22Rv1 (cell line): ENCODE measurements at regions not wholly inside any gene's neighbourhood (a gene's known extent, or its start where the extent isn't known, plus 50 kb on each side); places are given as distances from the start of the nearest gene placed in this dataset.

ENCODE experiments used
- H3K27ac ChIP-seq: fragments of 450-650 bp; 2 replicates; pipeline ENCODE4 v1.5.1; 2017
- CTCF ChIP-seq: fragments of 450-650 bp; IDR thresholded peaks from 2 replicates; pipeline ENCODE4 v1.5.1; 2017; ENCODE audit warnings: mild to moderate bottlenecking
- ZFX ChIP-seq: fragments of 450-650 bp; IDR thresholded peaks from 2 replicates; pipeline ENCODE4 v1.6.1; 2017; ENCODE audit warnings: antibody characterized with exemption, borderline replicate concordance

GRCh38 chr3:19749448-19750017, 184.5 kb downstream of the EFHB start:
- TF ChIP-seq CTCF (no peak), ZFX (no peak)
- H3K27ac ChIP-seq = no peak overlapping the region

GRCh38 chr3:19748782-19749447, 185.1 kb downstream of the EFHB start:
- no peak overlapping the region for H3K27ac ChIP-seq
- TF ChIP-seq ZFX (no peak), CTCF (no peak)

GRCh38 chr3:19744047-19744446, 190.0 kb downstream of the EFHB start:
- no peak for TF ChIP-seq CTCF
- no peak overlapping the region for H3K27ac ChIP-seq

GRCh38 chr3:19742935-19743334, 191.1 kb downstream of the EFHB start:
- TF ChIP-seq ZFX (no peak), CTCF (no peak)
- no peak overlapping the region for H3K27ac ChIP-seq

- TF ChIP-seq ZFX = no peak
- TF ChIP-seq CTCF = no peak
- H3K27ac ChIP-seq = no peak overlapping the region
These were observed 194.5 kb downstream of the EFHB start for GRCh38 chr3:19739504-19739903.

GRCh38 chr3:19738846-19739245, 195.2 kb downstream of the EFHB start:
- H3K27ac ChIP-seq = no peak overlapping the region
- TF ChIP-seq CTCF (no peak), ZFX (no peak)

GRCh38 chr3:19735111-19735510, 198.9 kb downstream of the EFHB start:
- TF ChIP-seq CTCF (no peak), ZFX (no peak)

More at GRCh38 chr3:19735111-19735510, 198.9 kb downstream of the EFHB start:
- peak overlapping the region; percentile 52 for H3K27ac ChIP-seq
